Ovary (tissue), 3 donors: ENCODE measurements at regions not wholly inside any gene's neighbourhood (a gene's known extent, or its start where the extent isn't known, plus 50 kb on each side); places are given as distances from the start of the nearest gene placed in this dataset.

ENCODE experiments used
- POLR2A ChIP-seq: fragments of 450-650 bp; IDR thresholded peaks from one replicate; pipeline ENCODE4 v1.6.1; 2017; ENCODE audit warnings: antibody characterized with exemption, mild to moderate bottlenecking, moderate library complexity
- TF ChIP-seq, protein P1 (sequence below), 3 donors: fragments of 450-650 bp in 2 of 3; fragments of 200-600 bp in 1 of 3; IDR thresholded peaks; one replicate each; pipeline versions ENCODE4 v1.5.1 to v1.8.0; 2016 to 2022; ENCODE audit warnings: antibody characterized with exemption in 3 of 3, mild to moderate bottlenecking in 1 of 3
- donor health status: DM: no; HTN: no; CAD: no.

DNA sequence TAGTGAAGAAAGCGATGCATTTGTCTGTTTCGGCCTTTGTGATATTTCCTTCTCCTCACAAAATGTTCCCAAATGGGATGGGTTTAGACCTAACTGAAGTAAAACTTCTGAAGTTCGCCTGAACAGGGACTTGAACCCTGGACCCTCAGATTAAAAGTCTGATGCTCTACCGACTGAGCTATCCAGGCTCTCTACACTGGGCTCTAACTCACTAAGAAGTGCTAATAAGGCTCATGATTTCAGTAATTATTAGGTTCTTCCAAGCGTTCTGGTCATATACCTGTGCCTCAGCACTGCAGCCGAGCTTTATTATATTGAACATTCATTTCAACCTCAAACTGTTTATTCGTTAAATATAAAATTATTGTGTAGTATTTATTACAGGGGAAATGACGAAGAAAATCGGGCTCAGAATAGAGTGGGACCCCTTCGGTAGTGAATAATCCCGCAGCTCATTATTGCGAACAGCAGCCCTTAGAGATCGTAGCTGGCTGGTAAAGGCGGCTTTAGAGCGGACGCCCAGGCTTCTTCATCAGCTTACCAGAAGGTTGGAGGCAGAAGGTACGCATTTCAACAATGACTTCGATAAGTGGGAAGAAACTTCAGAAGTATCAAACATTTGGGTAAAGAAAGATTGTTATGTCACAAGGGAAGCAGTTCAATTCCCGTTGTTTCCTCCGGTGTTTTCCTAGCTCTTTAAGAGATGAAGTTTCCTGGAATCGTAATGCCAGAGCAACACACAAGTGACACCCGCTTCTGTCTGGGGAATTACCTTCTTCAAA lies 119.0 kb upstream of the ZNF184 start:
- TF ChIP-seq, protein P1, sequence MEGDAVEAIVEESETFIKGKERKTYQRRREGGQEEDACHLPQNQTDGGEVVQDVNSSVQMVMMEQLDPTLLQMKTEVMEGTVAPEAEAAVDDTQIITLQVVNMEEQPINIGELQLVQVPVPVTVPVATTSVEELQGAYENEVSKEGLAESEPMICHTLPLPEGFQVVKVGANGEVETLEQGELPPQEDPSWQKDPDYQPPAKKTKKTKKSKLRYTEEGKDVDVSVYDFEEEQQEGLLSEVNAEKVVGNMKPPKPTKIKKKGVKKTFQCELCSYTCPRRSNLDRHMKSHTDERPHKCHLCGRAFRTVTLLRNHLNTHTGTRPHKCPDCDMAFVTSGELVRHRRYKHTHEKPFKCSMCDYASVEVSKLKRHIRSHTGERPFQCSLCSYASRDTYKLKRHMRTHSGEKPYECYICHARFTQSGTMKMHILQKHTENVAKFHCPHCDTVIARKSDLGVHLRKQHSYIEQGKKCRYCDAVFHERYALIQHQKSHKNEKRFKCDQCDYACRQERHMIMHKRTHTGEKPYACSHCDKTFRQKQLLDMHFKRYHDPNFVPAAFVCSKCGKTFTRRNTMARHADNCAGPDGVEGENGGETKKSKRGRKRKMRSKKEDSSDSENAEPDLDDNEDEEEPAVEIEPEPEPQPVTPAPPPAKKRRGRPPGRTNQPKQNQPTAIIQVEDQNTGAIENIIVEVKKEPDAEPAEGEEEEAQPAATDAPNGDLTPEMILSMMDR (IDR thresholded peaks at IDR 0.05) = no peak
- TF ChIP-seq POLR2A = no peak
